Hematopoietic multipotent progenitor cell treated with erythropoietin and hydrocortisone succinate and interleukin-3 and kit ligand, for 4 days (in vitro differentiated cells): ENCODE measurements at regions not wholly inside any gene's neighbourhood (a gene's known extent, or its start where the extent isn't known, plus 50 kb on each side); places are given as distances from the start of the nearest gene placed in this dataset.
"Not testable (repeated sequence)": the region's sequence is repeated elsewhere in the genome, so short reads cannot be mapped to it uniquely, and the experiment has no call there.

Source experiments
- DNase-seq: peaks from one replicate; pipeline ENCODE4 v3.0.0-alpha.2; 2015

DNA sequence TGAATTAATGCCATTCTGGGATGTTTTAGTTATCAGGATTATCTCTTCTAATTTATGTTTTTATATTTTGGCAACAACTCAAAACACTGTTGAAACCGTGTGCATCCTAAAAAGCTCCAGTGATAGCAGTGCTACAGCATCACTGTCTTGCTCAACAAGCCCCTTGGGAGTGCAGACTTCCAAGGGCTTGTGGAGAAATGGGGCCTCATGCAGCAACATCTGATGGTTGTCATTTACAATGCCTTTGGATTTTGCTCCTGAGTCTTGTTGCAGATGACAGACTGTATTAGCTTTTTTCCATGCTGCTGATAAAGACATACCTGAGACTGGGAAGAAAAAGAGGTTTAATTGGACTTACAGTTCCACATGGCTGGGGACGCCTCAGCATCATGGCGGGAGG lies 515.4 kb downstream of the NEBL start:
- DNase-seq = no peak

DNA sequence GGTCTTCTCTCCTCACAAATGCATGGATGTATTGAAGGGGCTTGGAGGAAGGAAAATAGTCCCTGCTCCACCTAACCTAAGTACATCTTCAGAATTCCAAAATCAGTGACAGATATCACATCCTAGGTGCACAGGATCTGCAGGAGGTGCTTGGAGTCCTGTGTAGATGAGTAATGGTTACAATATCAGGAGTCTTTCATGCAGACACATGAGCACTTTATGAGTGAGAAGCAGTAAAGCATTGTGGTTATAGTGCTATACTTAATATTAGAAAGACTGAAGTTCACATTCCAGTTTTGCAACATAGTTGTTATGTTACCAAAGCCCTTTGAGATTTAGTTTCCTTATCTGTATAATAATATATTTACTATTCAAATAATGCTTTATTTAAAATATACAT lies 516.7 kb downstream of the NEBL start:
- DNase-seq = no peak

DNA sequence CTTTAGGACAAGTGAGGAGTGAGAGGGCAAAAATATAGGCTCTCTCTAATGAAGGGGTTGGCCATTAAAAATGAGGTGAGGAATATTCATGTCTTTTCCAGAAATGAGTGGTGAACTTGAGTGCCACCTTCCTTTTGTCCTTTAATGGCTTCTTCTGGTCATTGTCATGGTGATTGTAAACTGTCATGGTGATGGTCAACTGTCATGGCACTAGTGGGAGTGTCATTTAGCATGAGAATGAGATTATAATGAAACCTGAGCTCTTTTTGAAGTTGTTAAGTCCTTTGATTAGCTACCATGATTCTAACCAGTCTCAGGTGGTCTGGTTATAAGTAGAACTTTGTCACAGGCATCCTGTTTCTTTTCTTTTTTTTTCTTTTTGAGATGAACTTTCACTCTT lies 524.4 kb downstream of the NEBL start:
- no peak for DNase-seq

DNA sequence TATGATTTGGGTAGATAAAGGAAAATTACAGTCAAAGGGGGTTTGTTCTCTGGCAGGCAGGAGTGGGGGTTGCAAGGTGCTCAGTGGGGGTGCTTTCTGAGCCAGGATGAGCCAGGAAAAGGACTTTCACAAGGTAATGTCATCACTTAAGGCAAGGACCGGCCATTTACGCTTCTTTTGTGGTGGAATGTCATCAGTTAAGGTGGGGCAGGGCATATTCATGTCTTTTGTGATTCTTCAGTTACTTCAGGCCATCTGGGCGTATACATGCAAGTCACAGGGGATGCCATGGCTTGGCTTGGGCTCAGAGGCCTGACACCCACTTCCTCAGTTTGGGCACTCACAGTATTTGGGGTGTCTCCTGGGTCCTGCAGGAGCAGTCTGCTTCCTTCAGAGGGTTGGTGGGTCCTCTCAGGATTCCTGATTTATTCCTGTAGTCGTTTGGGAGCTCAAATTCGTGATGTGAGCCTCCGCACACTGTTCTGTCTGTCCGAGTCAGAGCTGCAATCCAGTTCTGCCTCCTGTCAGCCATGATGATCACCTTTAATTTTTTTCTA lies 526.1 kb downstream of the NEBL start:
- not testable (repeated sequence) for DNase-seq

DNA sequence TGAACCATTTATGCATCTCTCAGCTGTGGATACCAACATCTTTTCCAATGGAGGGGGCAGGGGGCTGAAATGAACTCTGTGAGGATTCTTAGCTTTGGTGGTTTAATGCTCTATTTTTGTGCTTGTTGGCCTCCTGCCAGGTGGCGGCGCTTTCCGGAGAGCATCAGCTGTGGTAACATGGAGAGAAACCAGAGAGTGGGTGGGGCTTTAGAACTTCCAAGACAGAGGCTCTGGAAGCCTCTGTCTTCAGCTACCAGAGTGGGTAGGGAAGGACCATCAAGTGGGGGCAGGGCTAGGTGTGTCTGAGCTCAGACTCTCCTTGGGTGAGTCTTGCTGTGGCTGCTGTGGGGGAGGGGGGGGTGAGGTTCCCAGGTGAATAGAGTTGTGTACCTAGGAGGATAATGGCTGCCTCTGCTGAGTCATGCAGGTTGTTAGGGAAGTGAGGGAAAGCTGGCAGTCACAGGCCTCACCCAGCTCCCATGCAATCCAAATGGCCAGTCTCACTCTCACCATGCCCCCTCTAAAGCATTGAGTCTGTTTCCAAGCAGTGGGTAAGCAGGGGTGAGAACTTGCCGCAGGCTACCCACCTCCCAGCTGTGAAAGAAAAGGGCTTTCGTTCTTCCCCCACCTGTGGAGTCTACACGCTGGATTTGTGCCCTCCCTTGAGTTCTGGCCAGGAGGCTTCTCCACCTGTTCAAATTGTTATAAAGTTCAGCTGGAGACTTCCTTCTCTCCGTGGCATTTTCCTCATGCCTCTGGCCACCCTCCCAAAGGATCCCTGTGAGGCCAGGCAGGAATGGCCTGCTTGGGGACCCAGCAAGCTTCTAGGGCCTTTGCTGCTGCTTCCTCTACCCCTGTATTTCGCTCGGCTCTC lies 527.0 kb downstream of the NEBL start:
- DNase-seq = no peak

DNA sequence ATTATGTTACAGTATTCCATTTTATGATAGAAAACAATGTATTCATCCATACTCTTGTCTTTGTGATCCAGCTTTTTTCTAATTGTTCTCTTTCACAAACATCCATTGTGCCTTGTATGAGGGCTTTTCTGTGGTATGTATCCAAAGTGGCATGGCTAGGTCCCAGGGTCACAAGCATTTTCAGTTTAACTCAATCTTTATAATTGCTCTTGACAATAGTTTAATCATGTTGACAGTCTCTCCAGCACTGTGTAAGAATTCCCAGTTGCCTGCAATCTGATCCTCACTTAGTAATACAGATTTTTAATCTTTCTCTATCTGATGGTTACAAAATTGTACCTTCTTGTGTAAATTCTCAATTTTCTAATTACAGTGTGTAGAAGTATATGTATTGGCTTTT lies 533.4 kb downstream of the NEBL start:
- DNase-seq = no peak

DNA sequence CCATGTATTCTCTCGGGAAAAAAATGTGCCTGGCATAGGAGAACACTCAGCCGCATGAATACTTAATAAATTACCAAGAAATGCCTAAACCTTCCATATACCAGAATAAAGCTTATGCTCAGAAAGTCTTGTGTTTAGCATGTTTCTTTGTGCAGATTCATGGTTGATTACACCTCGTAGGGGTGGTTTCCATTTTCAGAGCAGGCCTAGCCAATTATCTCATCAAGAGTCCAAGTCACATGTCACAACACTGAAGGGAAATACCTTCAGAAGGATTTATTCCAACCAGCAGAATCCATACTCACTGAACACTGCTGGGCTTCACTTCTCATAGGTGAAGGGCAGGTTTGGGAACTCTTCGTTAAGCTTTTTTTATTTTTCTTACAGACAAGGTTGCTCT lies 539.7 kb downstream of the PLXDC2 start:
- DNase-seq = no peak

DNA sequence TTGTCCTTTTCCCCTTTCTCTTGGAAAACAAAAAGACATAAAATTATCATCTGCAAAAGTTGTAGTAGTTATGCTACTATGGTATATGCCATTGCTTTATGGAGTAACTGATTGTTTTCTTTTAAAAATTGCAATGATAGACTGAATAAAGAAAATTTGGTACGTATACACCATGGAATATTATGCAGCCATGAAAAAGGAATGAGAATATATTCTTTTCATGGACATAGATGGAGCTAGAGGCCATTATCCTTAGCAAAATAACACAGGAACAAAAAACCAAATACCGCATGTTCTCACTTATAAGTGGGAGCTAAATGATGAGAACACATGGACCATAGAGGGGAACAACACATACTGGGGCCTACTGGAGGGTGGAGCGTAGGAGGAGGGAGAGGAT lies 538.8 kb downstream of the PLXDC2 start:
- no peak for DNase-seq

DNA sequence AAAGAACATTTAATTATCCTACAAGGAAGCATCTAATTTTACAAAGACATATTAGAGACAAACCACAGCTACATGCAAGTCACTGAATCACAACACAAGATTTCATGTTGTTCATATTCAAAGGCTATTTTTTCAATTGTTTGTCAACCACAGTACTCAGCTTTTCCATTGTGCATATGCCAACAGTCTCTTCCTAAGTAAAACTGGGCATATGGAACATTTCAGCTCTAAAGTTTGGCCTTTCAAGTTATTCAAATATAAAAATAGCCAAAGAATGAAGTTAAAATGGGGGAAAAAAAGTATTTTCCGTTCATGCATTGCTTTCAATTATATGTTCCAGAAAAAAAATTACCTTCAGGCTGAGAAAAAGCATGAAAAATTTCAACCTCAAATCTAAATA lies 537.9 kb downstream of the PLXDC2 start:
- no peak for DNase-seq

DNA sequence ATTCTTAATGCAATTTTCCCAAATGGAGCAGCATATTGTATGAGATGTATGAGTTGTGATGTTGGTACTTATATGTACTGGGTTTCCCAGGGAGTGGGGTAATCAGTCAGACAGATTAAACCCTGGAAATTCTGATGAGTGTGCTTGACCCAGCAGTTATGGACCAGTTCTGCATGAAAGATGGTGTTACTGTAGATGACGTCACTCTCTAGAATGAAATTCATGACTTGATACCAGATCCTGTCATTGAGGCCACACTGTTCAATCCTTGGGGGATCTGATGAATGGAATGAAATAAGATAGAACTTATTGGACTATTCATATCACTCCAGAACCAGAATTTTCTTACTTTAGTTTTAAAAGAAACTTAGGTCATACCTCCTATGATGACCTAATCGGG lies 534.3 kb downstream of the PLXDC2 start:
- no peak for DNase-seq

DNA sequence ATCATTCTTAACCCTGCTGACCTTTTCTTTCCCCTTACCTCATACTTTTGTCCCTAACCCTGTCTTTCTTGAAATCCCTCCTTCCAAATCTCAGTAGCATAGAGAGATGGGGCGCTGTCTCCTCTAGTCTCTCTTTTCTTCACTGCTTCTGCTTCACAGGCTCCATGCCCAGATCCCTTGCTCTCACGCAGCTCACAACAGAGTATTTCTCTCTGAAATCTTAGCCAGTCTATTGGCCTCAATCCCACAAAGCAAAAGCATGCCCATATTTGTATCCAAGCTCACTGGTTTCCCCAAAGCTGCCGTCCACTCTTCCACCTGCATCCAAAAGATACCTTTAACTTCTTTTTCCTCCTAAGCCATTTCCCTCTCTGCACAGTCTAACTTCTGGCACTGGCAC lies 526.8 kb downstream of the PLXDC2 start:
- no peak for DNase-seq
